ENCODE measurements at regions not wholly inside any gene's neighbourhood (a gene's known extent, or its start where the extent isn't known, plus 50 kb on each side); places are given as distances from the start of the nearest gene placed in this dataset.

DNA sequence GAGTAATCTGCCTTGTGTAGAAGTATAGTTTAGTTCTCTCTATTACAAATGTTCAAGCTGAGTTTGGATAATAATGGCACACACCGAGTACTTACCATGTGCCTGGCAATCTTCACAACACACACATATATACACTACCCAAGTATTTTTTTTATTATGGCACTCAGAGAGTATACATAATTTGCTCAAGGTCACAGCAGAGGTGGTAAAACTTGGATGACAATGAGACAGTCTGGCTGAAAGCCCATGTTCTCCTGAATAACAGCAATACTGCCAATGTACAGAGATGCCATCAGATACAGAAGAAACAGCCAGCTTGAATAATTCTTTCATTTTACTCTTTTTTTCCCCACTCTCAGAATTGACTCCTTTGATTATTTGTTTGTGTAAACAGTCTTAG lies 460.0 kb downstream of the CNTN6 start:
- peak; percentile 11 for DNase-seq (ENCODE audit: low spot score)

- DNase-seq (ENCODE audit: low spot score), result no peak
Observed at GRCh38 chr3:1561427-1561826, 468.6 kb downstream of the CNTN6 start.

- DNase-seq (ENCODE audit: low spot score), result no peak
Observed at GRCh38 chr3:1571736-1572135, 478.9 kb downstream of the CNTN6 start.

DNA sequence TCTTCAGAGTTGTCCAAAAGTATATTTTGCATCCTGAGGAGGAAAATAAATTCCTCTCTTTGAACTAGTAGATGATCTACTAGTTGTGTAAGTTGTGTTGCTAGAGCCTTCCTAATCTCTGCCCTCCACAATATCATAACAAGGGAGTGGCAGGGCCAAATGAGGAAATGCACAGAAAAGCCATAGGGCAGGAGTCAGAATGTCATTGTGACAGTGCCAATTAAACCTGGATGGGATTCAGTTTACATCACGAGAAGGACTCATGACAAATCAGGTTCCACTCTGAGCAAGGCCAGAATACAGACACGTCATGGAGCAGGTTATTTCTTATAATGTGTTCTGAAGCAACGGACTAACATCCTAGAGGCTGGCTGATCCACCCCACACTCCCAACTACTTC lies 483.2 kb downstream of the CNTN6 start:
- DNase-seq (ENCODE audit: low spot score), result no peak

- no peak for DNase-seq (ENCODE audit: low spot score)
Observed at GRCh38 chr3:1578124-1578806, 485.4 kb downstream of the CNTN6 start.

GRCh38 chr3:1583044-1583443 lies 490.2 kb downstream of the CNTN6 start:
- DNase-seq (ENCODE audit: low spot score), result no peak

DNA sequence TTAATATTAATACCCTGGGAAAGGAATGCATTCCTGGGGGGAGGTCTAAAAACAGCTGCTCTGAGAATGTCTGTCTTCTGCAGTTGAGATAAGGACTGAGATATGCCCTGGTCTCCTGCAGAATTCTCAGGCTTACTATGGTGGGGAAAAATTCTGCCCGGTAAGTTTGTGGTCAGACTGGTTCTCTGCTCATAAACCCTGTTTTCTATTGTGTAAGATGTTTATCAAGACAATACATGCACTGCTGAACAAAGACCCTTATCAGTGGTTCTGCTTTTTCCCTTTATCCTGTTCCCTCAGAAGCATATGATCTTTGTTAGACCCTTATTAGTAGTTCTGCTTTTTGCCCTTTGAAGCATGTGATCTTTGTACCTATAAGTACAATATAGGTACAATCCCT lies 494.6 kb downstream of the CNTN6 start:
- no peak for DNase-seq (ENCODE audit: low spot score)

DNA sequence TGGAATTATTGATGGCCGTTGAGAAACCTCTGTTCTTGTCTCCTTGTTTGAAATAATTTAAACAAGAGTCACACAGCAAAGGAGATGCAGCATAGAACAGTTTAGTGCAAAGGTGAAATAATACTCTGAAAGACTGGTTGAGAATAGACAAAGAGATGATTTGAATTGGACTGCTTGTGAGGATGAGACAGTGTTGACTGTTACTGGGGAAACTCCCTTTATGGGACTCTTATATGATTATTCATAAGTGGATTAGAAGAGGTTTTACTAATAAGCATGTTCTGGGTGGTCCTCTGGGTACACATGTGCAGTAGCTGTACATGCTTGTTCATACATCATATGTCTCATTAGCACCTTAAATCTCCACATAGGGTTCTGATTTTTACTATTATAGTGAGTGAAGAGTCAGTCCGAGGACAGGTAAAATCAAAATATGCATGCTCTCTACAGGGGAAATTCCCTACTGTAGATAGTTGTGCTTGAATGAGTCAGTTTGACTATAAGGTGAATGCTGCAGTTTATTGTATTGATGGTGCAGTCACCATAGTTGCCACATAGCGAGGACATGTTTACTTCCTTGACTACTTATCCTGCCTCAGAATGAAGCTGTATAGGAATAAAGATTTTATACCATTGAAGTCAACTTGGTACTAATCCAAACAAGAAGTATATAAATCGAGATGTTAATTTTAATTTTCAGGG lies 498.7 kb downstream of the CNTN6 start:
- no peak for DNase-seq (ENCODE audit: low spot score)

DNA sequence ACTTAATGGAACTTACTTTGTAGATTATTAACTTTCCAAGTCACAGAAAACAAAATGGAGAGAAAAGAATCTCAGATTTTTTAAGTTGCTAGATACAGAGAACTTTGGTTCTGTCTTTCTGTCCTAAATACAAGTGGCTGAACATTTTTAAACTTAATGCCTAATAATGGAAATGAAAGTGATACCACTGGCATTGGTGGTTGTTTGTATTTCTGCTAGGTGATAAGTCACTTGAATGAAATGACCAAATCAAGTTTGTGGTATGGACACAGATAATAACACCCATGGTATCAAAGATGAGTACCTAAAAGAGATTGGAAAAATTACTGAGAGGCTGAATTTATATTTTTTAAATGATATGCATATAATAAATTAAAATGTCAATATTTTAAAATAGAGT lies 502.1 kb downstream of the CNTN6 start:
- DNase-seq (ENCODE audit: low spot score), result no peak

DNA sequence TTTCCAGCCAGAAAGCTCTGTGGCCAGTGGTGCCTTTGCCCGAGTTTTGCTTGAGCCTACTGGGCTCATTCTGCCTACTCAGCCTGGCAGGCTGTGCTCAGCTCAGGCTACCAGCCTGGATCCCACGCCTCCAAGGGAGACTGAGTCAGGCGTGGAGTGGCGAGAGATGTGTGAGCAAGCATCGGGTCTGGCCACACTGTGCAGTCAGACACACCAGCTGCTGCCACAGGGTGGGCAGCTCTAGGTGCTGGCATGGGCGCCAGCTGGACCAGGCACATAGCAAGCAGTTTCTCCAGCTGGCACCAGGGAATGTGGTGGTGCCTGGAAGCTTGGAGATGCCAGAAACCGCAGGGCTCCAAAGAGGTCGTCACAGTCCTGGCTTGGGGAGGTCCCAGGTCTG lies 498.5 kb upstream of the CNTN4 start:
- DNase-seq (ENCODE audit: low spot score), result no peak

DNA sequence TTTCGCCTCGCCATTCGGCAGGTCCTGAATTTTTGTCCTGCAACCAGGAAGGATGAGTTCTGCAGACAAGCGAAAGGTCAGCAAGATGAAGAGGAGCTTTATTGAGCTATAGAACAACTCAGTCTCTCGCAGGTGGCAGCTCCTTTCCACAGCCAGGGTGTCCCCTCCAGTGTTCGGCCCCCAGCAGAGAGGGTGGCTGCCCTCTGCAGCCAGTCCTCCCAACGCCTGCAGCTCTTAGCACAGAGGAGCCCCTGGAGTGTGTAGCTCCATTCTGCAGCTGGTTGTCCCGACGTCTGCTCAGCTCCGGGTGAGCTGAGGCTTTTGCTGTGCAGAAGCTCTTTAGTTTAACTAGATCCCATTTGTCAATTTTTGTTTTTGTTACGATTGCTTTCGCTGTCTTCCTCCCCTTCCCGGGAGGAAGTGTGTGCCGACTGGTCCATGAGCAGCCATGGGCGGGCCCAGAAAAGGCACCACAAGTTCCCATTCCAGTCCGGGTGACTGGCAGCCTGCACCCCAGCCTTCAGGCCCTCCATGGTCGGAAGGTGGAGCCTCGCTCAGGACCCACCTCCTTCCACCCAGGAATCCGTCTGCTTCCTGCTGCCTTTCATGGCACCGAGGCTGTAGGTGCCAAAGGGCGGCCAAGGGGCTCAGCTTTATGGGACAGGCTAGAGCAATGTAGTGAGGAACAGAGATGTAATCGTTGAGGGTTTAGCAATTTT lies 497.8 kb upstream of the CNTN4 start:
- no peak for DNase-seq (ENCODE audit: low spot score)

- DNase-seq (ENCODE audit: low spot score), result no peak
Observed at GRCh38 chr3:1609416-1609815, 489.2 kb upstream of the CNTN4 start.

DNA sequence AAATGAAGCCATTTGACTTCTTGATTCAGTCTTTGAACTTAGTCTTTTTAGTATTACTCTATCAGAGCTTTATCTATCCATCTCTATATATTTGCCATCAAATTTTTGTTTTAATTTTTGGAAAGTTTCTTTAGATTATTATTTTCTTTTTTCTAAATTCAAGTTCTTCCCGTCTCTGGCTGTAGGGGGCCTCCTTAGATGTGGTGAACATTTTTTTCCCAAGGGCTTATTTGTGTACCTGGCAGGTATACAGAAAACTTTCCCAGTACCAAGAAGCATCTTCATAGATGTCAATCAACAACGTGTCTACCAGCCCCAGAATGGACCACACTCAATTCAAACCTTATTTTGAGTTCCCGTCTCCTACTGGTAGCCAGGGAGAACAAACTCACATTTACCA lies 486.8 kb upstream of the CNTN4 start:
- DNase-seq (ENCODE audit: low spot score), result no peak

DNA sequence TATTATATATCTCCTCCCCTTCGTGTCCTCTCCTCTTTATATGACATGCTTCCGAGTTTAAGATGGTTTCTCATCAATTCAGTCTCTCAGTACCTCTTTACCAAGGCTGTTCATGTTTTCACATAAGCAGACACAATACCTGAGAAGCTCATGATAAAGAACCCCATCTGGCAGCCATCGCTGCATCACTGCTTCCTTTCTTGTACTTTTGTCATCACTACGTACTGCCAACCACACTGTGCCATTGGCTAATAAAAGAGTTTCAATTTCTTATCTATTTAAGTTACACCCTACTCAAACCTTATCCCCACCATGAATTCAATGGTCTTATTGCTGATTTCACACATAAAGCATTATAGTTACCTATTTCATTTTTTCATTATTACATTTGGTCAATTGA lies 484.7 kb upstream of the CNTN4 start:
- no peak for DNase-seq (ENCODE audit: low spot score)

- no peak for DNase-seq (ENCODE audit: low spot score)
Observed at GRCh38 chr3:1616744-1617143, 481.9 kb upstream of the CNTN4 start.

GRCh38 chr3:1623896-1624295 lies 474.8 kb upstream of the CNTN4 start:
- DNase-seq (ENCODE audit: low spot score), result no peak

DNA sequence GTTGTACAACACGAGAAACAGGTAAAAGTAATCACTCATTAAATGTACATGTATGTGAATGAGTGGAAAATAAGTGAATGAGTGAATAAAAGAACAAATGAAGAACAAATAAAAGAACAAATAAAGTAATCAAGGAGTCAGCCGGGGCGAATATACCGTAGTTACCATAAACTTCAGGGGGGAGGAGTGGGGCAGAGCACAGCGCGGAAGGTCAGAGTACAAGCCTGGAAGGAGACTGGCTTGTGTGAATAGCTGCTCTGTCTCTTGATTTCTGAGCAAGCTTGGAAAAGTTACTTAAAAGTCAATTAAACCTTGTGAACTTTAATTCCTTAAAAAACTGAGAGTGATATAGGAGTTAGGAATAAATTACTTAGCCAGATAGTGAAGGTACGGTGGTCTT lies 466.5 kb upstream of the CNTN4 start:
- DNase-seq (ENCODE audit: low spot score), result no peak

GRCh38 chr3:1661839-1662238 lies 436.8 kb upstream of the CNTN4 start:
- no peak for DNase-seq (ENCODE audit: low spot score)

DNA sequence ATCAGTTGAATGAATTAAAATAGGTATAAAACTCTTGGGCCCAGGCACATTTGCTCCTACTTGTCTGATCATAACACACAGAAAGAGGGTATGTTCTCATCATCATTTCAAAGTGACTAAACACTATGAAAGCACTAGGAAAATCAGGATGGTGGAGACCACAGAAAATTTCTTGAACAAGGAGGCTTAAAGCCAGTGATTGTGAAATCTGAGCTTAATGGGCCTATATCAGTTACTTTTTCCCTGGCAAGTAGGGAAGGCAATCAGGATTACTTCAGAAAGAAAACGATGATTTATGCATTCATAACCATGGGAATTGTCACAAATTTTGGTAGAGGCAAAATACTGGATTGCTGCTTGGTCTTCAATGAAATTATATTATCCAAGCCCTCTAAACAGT lies 434.4 kb upstream of the CNTN4 start:
- DNase-seq (ENCODE audit: low spot score), result no peak

DNA sequence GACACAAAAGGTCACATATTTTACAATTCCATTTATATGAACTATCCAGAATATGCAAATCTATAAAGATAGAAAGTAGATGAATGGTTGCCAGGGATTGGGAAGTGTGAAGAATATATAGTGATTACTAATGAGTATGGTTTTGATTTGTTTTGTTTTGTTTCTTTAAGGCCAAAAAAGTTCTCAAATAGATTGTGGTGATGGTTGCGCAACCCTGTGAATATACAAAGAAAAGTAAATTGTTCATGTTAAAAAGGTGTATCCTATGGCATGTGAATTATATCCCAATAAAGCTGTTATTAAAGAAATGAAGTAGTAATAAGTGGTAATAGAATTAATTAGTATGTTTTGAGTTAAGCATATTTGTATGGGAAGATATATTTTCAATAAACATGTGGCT lies 431.8 kb upstream of the CNTN4 start:
- no peak for DNase-seq (ENCODE audit: low spot score)

DNA sequence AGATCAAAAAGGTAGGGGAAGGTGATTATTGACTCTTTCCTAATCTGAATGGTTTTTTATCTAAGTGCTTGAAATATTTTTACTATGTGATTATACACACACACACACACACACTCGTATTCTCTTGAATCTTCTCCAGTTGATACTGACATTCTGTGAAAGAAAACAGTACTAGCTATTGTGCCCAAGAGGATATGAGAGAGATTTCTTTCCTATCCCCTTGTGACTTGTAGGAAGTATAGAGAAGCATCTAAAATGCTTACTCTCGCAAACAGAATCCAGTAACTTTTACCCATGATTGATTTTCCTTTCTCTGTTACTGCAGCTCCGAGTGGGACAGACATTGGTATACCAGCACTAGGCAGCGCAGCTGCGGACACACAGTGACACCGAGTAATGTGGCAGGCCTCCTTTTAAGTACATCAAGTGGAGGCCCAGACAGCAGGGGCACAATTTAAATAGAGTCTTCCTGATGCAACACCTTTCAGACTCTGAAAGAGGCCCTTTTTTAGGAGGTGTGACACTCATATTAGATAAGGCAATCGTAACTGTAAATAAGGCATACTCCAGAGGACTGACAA lies 421.0 kb upstream of the CNTN4 start:
- DNase-seq (ENCODE audit: low spot score), result peak; percentile 27

DNA sequence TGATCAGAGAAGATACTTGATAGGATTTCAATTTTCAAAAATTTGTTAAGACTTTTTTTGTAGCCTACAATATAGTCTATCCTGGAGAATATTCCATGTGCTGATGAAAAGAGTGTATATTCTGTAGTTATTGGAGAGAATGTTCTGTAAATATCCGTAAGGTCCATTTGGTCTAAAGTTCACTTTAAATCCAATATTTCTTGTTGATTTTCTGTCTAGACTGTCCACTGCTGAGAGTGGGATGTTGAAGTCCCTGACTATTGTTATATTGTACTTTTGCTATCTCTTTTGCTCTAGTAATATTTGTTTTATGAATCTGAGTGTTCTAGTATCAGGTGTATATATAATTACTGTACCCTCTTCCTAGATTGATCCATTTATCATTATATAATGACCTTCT lies 406.2 kb upstream of the CNTN4 start:
- no peak for DNase-seq (ENCODE audit: low spot score)

DNA sequence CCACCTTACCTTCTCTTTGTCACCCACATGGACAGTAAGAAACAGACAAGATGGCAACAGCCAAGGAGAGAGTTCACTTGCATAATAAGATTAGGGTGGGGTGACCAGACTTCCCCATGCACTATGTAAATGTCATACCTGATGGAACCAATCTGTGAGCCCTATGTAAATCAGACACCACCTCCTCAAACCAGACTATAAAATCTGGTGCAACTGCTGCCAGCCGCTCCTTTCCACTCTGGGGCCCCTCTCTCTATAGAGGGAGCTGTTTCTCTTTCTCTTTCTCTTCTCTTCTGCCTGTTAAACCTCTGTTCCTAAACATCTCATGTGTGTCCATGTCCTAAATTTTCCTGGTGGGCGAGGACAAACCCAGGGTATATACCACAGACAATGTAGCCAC lies 405.5 kb upstream of the CNTN4 start:
- DNase-seq (ENCODE audit: low spot score), result no peak
